AG09309 (cell line): ENCODE measurements at regions not wholly inside any gene's neighbourhood (a gene's known extent, or its start where the extent isn't known, plus 50 kb on each side); places are given as distances from the start of the nearest gene placed in this dataset.

ENCODE experiments used
- DNase-seq: peaks from one replicate; pipeline ENCODE4 v3.0.0-alpha.2; 2010; ENCODE audit warnings: low read depth
- H3K4me3 ChIP-seq: 2 replicates; pipeline ENCODE4 v1.5.1; 2011; ENCODE audit warnings: mild to moderate bottlenecking, low read depth, low read length, moderate library complexity; ENCODE audit not compliant: control insufficient read depth
- TF ChIP-seq, protein P1 (sequence below): IDR thresholded peaks from 2 replicates; pipeline ENCODE4 v1.5.1; 2011; ENCODE audit warnings: mild to moderate bottlenecking, low read depth, low read length, inconsistent platforms; ENCODE audit not compliant: insufficient read depth, control insufficient read depth; ENCODE audit errors: missing control alignments

DNA sequence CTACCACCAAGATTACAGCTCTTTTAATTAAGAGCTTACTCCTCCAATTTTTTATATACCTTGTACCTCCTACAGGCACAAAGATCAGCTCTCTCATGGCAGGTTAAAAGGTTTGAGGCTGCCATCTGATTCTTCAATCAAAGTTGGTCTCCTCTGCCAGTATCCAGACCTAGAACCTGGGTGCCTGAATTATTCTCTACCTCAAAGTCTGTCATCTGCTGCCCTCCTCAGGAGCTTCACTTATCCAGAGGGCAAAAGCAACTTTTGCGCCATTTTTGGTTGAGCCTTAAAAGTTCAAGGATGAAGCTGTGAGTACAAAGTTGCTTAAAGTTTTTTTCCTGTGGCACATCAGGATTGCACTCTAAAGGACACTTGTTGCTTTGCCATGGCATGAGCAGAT is 343.7 kb upstream of the PPP1R2C start:
- DNase-seq = no peak
- no peak overlapping the region for H3K4me3 ChIP-seq
- TF ChIP-seq, protein P1, sequence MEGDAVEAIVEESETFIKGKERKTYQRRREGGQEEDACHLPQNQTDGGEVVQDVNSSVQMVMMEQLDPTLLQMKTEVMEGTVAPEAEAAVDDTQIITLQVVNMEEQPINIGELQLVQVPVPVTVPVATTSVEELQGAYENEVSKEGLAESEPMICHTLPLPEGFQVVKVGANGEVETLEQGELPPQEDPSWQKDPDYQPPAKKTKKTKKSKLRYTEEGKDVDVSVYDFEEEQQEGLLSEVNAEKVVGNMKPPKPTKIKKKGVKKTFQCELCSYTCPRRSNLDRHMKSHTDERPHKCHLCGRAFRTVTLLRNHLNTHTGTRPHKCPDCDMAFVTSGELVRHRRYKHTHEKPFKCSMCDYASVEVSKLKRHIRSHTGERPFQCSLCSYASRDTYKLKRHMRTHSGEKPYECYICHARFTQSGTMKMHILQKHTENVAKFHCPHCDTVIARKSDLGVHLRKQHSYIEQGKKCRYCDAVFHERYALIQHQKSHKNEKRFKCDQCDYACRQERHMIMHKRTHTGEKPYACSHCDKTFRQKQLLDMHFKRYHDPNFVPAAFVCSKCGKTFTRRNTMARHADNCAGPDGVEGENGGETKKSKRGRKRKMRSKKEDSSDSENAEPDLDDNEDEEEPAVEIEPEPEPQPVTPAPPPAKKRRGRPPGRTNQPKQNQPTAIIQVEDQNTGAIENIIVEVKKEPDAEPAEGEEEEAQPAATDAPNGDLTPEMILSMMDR = no peak

DNA sequence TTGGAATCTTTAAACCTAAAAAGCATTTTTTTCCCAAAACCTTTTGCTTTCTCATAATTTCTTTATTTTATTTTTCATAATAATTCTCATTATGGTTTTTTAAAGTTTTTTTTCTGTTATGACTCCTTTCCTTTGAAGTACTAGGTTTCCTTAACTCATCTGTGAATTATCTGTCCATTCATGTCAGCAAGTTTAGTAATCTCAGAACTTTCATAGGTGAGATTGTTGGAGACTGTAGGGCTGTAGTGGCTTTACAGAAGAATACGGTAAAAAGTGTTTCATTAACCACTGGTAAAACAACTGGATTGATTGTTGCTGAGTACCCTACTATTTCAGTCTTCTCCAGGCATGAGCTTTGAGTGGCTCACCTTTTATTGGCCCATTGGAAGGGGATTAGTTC is 361.7 kb upstream of the PPP1R2C start:
- TF ChIP-seq, protein P1 = no peak
- no peak for DNase-seq
- no peak overlapping the region for H3K4me3 ChIP-seq

DNA sequence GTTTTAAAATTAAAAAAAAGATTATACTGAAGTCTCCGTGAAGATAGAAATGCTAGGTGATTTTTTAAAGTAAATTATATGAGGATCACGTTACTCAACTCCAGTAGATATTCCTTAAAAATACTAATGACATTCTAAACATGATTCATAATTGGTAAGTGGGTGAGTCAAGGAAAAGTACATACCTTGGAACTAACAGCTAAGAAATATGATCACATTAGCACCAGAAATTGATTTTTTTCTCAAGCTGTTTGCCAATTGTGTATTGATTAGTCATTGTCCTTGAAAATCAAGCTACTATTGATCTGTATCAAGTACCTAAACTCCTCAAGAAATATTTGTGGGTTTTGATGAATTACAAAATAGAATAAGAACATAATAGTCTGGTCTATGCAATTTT is 362.6 kb upstream of the PPP1R2C start:
- no peak for DNase-seq
- H3K4me3 ChIP-seq = no peak overlapping the region
- TF ChIP-seq, protein P1 = no peak

DNA sequence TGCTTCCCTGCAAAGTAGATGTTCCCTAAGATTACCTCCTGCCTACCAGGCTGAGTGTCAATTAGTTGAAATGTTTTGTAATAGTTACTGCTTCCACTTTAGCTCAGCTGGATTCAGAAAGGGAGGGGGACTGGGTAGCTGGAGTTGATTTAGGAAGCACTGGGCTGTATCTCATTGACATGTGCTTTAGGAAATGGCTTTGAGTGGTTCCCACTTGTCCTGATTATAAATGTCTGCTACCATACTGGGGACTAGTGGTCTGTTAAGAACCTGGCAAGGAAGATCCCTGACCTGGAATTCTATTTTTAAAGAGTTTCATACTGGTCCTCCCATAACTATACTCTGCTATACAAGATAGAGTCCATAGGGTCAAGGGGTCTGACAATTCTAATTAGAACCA is 363.9 kb upstream of the PPP1R2C start:
- TF ChIP-seq, protein P1 = no peak
- H3K4me3 ChIP-seq = no peak overlapping the region
- no peak for DNase-seq

DNA sequence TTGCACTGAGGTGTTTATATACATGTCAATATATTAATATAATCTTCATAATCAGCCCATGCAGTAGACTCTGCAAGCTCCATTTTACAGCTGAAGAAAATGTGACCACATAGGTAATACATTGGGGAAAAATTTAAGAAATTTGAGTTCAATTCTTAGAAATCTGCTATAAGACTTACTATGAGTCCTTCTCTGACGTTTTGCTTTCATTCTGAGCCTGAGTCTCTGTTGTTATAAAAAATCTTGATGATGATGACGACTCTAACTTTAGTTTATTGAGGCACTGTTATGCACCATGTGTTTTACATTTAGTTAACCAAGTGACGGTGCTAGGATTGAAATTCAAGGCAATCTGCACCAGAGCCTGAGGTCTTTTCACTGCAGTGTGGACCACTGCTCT is 370.3 kb upstream of the PPP1R2C start:
- no peak overlapping the region for H3K4me3 ChIP-seq
- TF ChIP-seq, protein P1 = no peak
- DNase-seq = no peak

DNA sequence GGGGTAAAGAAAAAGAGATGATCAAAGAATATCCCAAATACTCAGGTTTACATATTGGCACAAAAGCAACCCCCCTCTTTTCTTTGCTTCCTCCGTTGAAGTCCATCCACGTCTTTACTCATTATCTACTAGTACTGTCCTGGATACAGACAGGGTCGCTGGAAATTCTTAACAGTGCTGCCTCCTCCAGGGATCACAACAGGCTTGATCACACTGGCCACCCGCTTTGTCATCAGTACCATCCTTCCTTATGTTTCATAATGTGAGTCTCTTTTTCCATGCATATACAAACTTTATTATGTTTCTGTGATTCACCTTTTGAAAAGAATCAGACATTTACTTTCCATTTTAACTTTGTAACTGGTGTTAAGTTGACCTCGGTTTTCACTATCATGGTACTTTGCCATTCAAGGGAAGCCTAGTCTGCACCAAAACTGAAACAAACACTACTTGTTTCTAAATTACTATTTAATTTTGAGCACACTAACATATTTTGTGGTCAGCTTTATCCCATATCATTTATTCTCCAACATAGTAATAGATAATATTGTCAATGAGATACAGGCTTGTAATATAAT is 387.5 kb upstream of the PPP1R2C start:
- TF ChIP-seq, protein P1 = no peak
- H3K4me3 ChIP-seq = no peak overlapping the region
- DNase-seq = no peak

DNA sequence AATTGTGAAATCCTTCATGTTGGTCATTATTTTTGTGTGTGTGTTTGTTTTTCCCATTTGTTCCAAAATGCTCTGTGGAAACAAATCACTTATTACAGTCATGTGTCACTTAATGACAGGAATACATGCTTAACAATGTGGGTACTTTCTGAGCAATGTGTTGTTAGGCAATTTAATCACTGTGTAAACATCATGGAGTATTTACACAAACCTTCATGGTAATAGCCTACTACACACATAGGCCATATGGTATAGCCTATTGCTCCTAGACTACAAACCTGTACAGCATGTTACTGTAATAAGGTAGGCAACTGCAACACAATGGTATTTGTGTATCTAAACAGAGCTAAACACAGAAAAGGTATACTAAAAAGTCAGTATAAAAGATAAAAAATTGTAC is 388.9 kb upstream of the PPP1R2C start:
- TF ChIP-seq, protein P1 = no peak
- DNase-seq = no peak
- no peak overlapping the region for H3K4me3 ChIP-seq
